ENCODE measurements at regions not wholly inside any gene's neighbourhood (a gene's known extent, or its start where the extent isn't known, plus 50 kb on each side); places are given as distances from the start of the nearest gene placed in this dataset.

- Mint-ChIP-seq H3K4me3 (ENCODE audit: unreplicated experiment) (no peak overlapping the region), H3K27ac (ENCODE audit: unreplicated experiment) (no peak overlapping the region), H3K9me3 (ENCODE audit: unreplicated experiment) (peaks cover 9% of the 10 kb centered on the region), H3K27me3 (ENCODE audit: insufficient read depth, unreplicated experiment) (no peaks in the 10 kb centered on the region), H3K36me3 (ENCODE audit: insufficient read depth, unreplicated experiment) (no peaks in the 10 kb centered on the region), H3K4me1 (ENCODE audit: low read depth, unreplicated experiment) (peaks cover under 1% of the 10 kb centered on the region)
- POLR2A ChIA-PET = no interaction called here
- CTCF ChIA-PET = no interaction called here
- Histone ChIP-seq H3K9me3 (no peaks in the 10 kb centered on the region), H3K27me3 (replicated peaks; ENCODE audit: control insufficient read depth, insufficient read depth, low read length) (no peaks in the 10 kb centered on the region), H3K36me3 (ENCODE audit: control insufficient read depth, insufficient read depth, low read length) (no peaks in the 10 kb centered on the region), H3K4me3 (ENCODE audit: low read depth, low read length) (no peak overlapping the region), H3K4me1 (no peaks in the 10 kb centered on the region; the same call in 1 of the 2 replicates)
- TF ChIP-seq, protein P1, sequence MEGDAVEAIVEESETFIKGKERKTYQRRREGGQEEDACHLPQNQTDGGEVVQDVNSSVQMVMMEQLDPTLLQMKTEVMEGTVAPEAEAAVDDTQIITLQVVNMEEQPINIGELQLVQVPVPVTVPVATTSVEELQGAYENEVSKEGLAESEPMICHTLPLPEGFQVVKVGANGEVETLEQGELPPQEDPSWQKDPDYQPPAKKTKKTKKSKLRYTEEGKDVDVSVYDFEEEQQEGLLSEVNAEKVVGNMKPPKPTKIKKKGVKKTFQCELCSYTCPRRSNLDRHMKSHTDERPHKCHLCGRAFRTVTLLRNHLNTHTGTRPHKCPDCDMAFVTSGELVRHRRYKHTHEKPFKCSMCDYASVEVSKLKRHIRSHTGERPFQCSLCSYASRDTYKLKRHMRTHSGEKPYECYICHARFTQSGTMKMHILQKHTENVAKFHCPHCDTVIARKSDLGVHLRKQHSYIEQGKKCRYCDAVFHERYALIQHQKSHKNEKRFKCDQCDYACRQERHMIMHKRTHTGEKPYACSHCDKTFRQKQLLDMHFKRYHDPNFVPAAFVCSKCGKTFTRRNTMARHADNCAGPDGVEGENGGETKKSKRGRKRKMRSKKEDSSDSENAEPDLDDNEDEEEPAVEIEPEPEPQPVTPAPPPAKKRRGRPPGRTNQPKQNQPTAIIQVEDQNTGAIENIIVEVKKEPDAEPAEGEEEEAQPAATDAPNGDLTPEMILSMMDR (IDR thresholded peaks at IDR 0.05; ENCODE audit: insufficient read depth in 1 of 2, low read depth in 1 of 2, low read length in 1 of 2, severe bottlenecking in 1 of 2, unreplicated experiment in 1 of 2) = no peak
- no peak for DNase-seq
- BruUV-seq (replicated peaks) = no TSS peak
- intact Hi-C loops (cut with micrococcal nuclease; ENCODE audit: unreplicated experiment) = no loop called here
Observed at GRCh38 chr3:118525077-118525476, 509.6 kb downstream of the IGSF11 start.

GRCh38 chr3:118526758-118527513 lies 507.7 kb downstream of the IGSF11 start:
- Histone ChIP-seq H3K9me3 (no peaks in the 10 kb centered on the region), H3K4me1 (peaks cover 16% of the 10 kb centered on the region), H3K27me3 (replicated peaks; ENCODE audit: control insufficient read depth, insufficient read depth, low read length) (no peaks in the 10 kb centered on the region), H3K4me3 (ENCODE audit: low read depth, low read length) (no peak overlapping the region), H3K36me3 (ENCODE audit: control insufficient read depth, insufficient read depth, low read length) (no peaks in the 10 kb centered on the region)
- no peaks in the 10 kb centered on the region for H3K36me3 Mint-ChIP-seq (ENCODE audit: insufficient read depth, unreplicated experiment)
- BruUV-seq (replicated peaks) = no TSS peak
- H3K4me3 Mint-ChIP-seq (ENCODE audit: unreplicated experiment) = no peak overlapping the region
- H3K9me3 Mint-ChIP-seq (ENCODE audit: unreplicated experiment) = no peaks in the 10 kb centered on the region
- TF ChIP-seq, protein P1 (IDR thresholded peaks at IDR 0.05; ENCODE audit: insufficient read depth in 1 of 2, low read depth in 1 of 2, low read length in 1 of 2, severe bottlenecking in 1 of 2, unreplicated experiment in 1 of 2) = no peak
- POLR2A ChIA-PET = no interaction called here
- H3K27ac Mint-ChIP-seq (ENCODE audit: unreplicated experiment) = peak overlapping the region; percentile 17
- no peaks in the 10 kb centered on the region for H3K27me3 Mint-ChIP-seq (ENCODE audit: insufficient read depth, unreplicated experiment)
- DNase-seq = no peak
- CTCF ChIA-PET = no interaction called here
- intact Hi-C loops (cut with micrococcal nuclease; ENCODE audit: unreplicated experiment) = no loop called here
- peaks cover 7% of the 10 kb centered on the region for H3K4me1 Mint-ChIP-seq (ENCODE audit: low read depth, unreplicated experiment)

DNA sequence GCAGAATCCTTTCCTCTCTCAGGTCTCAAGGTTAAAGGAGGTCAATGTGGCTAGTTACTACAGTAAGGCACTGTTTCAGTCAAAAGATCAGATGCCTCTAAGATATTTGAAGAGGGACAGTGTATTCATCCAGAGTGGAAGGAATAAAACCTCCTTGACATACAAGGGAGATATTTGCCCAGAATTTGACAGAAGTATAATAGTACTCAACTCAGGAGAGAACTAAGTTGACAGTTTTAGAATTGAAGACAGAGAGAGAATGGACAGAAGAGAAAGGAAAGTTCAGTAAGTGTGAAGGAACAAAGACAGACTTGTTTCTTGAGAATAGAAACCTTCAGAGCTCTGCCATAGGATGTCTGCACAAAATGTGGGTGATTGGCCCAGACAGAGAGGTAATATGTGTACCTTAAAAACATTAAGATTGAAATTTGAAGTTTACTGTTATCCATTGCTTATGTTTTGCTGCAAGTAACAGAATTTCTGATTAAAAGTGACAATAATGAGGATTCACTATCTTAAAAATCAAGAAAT lies 507.1 kb downstream of the IGSF11 start:
- H3K27me3 Mint-ChIP-seq (ENCODE audit: insufficient read depth, unreplicated experiment) = no peaks in the 10 kb centered on the region
- H3K4me3 Mint-ChIP-seq (ENCODE audit: unreplicated experiment) = no peak overlapping the region
- H3K36me3 Mint-ChIP-seq (ENCODE audit: insufficient read depth, unreplicated experiment) = no peaks in the 10 kb centered on the region
- H3K4me1 Mint-ChIP-seq (ENCODE audit: low read depth, unreplicated experiment) = peaks cover 7% of the 10 kb centered on the region
- no peaks in the 10 kb centered on the region for H3K27me3 ChIP-seq (replicated peaks; ENCODE audit: control insufficient read depth, insufficient read depth, low read length)
- no peaks in the 10 kb centered on the region for H3K9me3 ChIP-seq
- peaks cover 16% of the 10 kb centered on the region for H3K4me1 ChIP-seq
- H3K9me3 Mint-ChIP-seq (ENCODE audit: unreplicated experiment) = no peaks in the 10 kb centered on the region
- no peak overlapping the region for H3K4me3 ChIP-seq (ENCODE audit: low read depth, low read length)
- DNase-seq = no peak
- ChIA-PET POLR2A (no interaction called here), CTCF (no interaction called here)
- no peaks in the 10 kb centered on the region for H3K36me3 ChIP-seq (ENCODE audit: control insufficient read depth, insufficient read depth, low read length)
- peak overlapping the region; percentile 17 for H3K27ac Mint-ChIP-seq (ENCODE audit: unreplicated experiment)
- BruUV-seq (replicated peaks) = no TSS peak
- intact Hi-C loops (cut with micrococcal nuclease; ENCODE audit: unreplicated experiment) = no loop called here
- TF ChIP-seq, protein P1 (IDR thresholded peaks at IDR 0.05; ENCODE audit: insufficient read depth in 1 of 2, low read depth in 1 of 2, low read length in 1 of 2, severe bottlenecking in 1 of 2, unreplicated experiment in 1 of 2) = no peak
